Type B pancreatic cell (in vitro differentiated cells): ENCODE measurements at regions not wholly inside any gene's neighbourhood (a gene's known extent, or its start where the extent isn't known, plus 50 kb on each side); places are given as distances from the start of the nearest gene placed in this dataset.

Source experiments
- DNase-seq: peaks from one replicate; pipeline ENCODE4 v3.0.0; 2021; ENCODE audit warnings: mixed read lengths; ENCODE audit not compliant: unreplicated experiment; ENCODE audit errors: extremely low spot score
- H3K27ac Mint-ChIP-seq: 2 replicates; pipeline ENCODE4 v1.8.0; 2021; ENCODE audit warnings: mild to moderate bottlenecking, mixed read lengths
- H3K27me3 Mint-ChIP-seq: 2 replicates; pipeline ENCODE4 v1.8.0; 2021; ENCODE audit warnings: mixed read lengths
- H3K36me3 Mint-ChIP-seq: 2 replicates; pipeline ENCODE4 v1.8.0; 2021; ENCODE audit warnings: mixed read lengths
- H3K4me1 Mint-ChIP-seq: one replicate; pipeline ENCODE4 v1.8.0; 2021; ENCODE audit warnings: mixed read lengths; ENCODE audit not compliant: unreplicated experiment
- H3K4me3 Mint-ChIP-seq: 2 replicates; pipeline ENCODE4 v1.8.0; 2021; ENCODE audit warnings: mild to moderate bottlenecking, mixed read lengths
- H3K9me3 Mint-ChIP-seq: 2 replicates; pipeline ENCODE4 v1.8.0; 2021; ENCODE audit warnings: mixed read lengths
- CTCF ChIP-seq: fragments of 200-600 bp; sonication (generic); conservative IDR thresholded peaks from 2 replicates; pipeline ENCODE4 v1.5.0; 2021; ENCODE audit warnings: antibody characterized with exemption, mild to moderate bottlenecking

- Mint-ChIP-seq H3K9me3 (peaks cover 10% of the 10 kb centered on the region), H3K27me3 (no peaks in the 10 kb centered on the region), H3K27ac (peak overlapping the region; percentile 95), H3K4me3 (peak overlapping the region; percentile 55), H3K36me3 (no peaks in the 10 kb centered on the region), H3K4me1 (no peaks in the 10 kb centered on the region)
- TF ChIP-seq CTCF, result no peak
- no peak for DNase-seq
Observed at GRCh38 chr21:29245104-29245643, 53.5 kb upstream of the BACH1 start.

GRCh38 chr21:29245863-29246262 lies 52.9 kb upstream of the BACH1 start:
- H3K36me3 Mint-ChIP-seq, result no peaks in the 10 kb centered on the region
- H3K27me3 Mint-ChIP-seq, result no peaks in the 10 kb centered on the region
- H3K9me3 Mint-ChIP-seq, result peaks cover 10% of the 10 kb centered on the region
- peak overlapping the region; percentile 95 for H3K27ac Mint-ChIP-seq
- H3K4me3 Mint-ChIP-seq, result no peak overlapping the region
- DNase-seq, result no peak
- TF ChIP-seq CTCF, result no peak
- no peaks in the 10 kb centered on the region for H3K4me1 Mint-ChIP-seq

GRCh38 chr21:29246614-29247013 lies 52.1 kb upstream of the BACH1 start:
- peaks cover 10% of the 10 kb centered on the region for H3K9me3 Mint-ChIP-seq
- no peaks in the 10 kb centered on the region for H3K4me1 Mint-ChIP-seq
- H3K36me3 Mint-ChIP-seq, result no peaks in the 10 kb centered on the region
- no peaks in the 10 kb centered on the region for H3K27me3 Mint-ChIP-seq
- no peak for TF ChIP-seq CTCF
- no peak overlapping the region for H3K4me3 Mint-ChIP-seq
- no peak for DNase-seq
- H3K27ac Mint-ChIP-seq, result no peak overlapping the region

- no peaks in the 10 kb centered on the region for H3K36me3 Mint-ChIP-seq
- no peak overlapping the region for H3K4me3 Mint-ChIP-seq
- no peak overlapping the region for H3K27ac Mint-ChIP-seq
- DNase-seq, result no peak
- H3K9me3 Mint-ChIP-seq, result peaks cover 8% of the 10 kb centered on the region
- no peaks in the 10 kb centered on the region for H3K27me3 Mint-ChIP-seq
- no peak for TF ChIP-seq CTCF
- H3K4me1 Mint-ChIP-seq, result no peaks in the 10 kb centered on the region
Observed at GRCh38 chr21:29248124-29248523, 50.6 kb upstream of the BACH1 start.
